GM20000 (cell line): ENCODE measurements at regions not wholly inside any gene's neighbourhood (a gene's known extent, or its start where the extent isn't known, plus 50 kb on each side); places are given as distances from the start of the nearest gene placed in this dataset.

Source experiments
- DNase-seq: peaks from one replicate; pipeline ENCODE4 v3.0.0; 2012; ENCODE audit warnings: low spot score
- TF ChIP-seq, protein P1 (sequence below): IDR thresholded peaks from 2 replicates; pipeline ENCODE4 v1.5.1; 2012; ENCODE audit warnings: mild to moderate bottlenecking, control low read depth; ENCODE audit errors: extremely low read depth, missing control alignments

GRCh38 chr5:101520417-101520816 lies 617.3 kb upstream of the ST8SIA4 start:
- no peak for DNase-seq
- TF ChIP-seq, protein P1, sequence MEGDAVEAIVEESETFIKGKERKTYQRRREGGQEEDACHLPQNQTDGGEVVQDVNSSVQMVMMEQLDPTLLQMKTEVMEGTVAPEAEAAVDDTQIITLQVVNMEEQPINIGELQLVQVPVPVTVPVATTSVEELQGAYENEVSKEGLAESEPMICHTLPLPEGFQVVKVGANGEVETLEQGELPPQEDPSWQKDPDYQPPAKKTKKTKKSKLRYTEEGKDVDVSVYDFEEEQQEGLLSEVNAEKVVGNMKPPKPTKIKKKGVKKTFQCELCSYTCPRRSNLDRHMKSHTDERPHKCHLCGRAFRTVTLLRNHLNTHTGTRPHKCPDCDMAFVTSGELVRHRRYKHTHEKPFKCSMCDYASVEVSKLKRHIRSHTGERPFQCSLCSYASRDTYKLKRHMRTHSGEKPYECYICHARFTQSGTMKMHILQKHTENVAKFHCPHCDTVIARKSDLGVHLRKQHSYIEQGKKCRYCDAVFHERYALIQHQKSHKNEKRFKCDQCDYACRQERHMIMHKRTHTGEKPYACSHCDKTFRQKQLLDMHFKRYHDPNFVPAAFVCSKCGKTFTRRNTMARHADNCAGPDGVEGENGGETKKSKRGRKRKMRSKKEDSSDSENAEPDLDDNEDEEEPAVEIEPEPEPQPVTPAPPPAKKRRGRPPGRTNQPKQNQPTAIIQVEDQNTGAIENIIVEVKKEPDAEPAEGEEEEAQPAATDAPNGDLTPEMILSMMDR = no peak

- no peak for DNase-seq
- TF ChIP-seq, protein P1 = no peak
These were observed 614.7 kb upstream of the ST8SIA4 start for GRCh38 chr5:101517795-101518194.

DNA sequence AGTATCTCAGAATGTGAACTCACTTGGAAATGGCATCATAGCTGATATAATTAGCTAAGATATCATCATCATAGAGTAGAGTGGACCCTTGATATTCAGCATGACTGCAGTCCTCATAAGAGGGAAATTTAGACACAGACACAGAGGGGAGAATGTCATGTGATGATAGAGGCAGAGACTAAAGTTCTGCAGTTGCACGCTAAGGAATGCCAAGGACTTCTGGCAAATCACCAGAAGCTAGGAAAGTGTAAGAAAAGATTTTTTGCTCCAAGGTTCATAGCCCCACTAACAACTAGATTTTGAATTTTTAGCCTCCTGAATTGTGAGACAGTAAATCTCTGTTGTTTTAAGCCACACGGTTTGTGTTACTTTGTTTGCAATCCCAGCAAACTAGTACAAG lies 612.6 kb upstream of the ST8SIA4 start:
- TF ChIP-seq, protein P1 = no peak
- DNase-seq = no peak

DNA sequence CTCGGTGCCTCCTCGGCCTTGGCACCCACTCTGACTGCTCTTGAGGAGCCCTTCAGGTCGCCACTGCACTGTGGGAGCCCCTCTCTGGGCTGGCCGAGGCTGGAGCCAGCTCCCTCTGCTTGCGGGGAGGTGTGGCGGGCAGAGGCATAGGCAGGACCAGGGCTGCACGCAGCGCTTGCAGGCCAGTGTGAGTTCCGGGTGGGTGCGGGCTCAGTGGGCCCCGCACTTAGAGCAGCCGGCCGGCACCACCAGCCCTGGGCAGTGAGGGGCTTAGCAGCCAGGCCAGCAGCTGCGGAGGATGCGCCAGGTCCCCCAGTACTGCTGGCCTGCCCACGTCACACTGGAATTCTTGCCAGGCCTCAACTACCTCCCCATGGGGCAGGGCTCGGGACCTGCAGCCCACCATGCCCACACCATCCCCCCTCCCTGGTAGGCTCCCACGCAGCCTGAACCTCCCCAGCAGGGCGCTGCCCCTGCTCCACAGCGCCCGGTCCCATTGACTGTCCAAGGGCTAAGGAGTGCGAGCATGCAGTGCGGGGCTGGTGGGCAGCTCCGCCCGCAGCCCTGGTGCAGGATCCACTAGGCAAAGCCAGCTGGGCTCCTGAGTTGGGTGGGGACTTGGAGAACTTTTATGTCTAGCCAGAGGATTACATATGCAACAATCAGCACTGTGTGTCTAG lies 602.9 kb upstream of the ST8SIA4 start:
- DNase-seq = no peak
- TF ChIP-seq, protein P1 = no peak

- TF ChIP-seq, protein P1 = no peak
- DNase-seq = no peak
These were observed 579.8 kb upstream of the ST8SIA4 start for GRCh38 chr5:101482931-101483330.

DNA sequence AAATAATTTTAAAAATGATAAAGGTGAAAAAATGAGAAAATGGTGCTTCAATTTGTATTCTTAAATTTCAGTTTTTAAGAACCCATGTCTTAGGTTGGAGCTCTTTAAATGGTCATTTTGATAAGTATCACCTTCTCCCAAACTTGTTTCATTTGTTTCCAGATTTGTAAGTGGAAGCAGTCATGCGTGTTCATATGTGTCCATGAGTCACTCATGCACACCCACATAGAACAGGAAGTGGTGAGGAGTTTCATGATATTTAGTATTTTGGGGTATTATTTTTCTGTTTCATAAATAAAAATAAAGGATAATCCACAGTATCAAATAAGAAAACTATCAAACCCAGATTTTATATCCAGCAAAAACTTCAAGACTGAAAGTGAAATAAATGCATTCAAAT lies 570.4 kb upstream of the ST8SIA4 start:
- DNase-seq = no peak
- TF ChIP-seq, protein P1 = no peak

GRCh38 chr5:101461455-101461854 lies 558.4 kb upstream of the ST8SIA4 start:
- TF ChIP-seq, protein P1 = no peak
- no peak for DNase-seq
